ENCODE measurements at regions not wholly inside any gene's neighbourhood (a gene's known extent, or its start where the extent isn't known, plus 50 kb on each side); places are given as distances from the start of the nearest gene placed in this dataset.

DNA sequence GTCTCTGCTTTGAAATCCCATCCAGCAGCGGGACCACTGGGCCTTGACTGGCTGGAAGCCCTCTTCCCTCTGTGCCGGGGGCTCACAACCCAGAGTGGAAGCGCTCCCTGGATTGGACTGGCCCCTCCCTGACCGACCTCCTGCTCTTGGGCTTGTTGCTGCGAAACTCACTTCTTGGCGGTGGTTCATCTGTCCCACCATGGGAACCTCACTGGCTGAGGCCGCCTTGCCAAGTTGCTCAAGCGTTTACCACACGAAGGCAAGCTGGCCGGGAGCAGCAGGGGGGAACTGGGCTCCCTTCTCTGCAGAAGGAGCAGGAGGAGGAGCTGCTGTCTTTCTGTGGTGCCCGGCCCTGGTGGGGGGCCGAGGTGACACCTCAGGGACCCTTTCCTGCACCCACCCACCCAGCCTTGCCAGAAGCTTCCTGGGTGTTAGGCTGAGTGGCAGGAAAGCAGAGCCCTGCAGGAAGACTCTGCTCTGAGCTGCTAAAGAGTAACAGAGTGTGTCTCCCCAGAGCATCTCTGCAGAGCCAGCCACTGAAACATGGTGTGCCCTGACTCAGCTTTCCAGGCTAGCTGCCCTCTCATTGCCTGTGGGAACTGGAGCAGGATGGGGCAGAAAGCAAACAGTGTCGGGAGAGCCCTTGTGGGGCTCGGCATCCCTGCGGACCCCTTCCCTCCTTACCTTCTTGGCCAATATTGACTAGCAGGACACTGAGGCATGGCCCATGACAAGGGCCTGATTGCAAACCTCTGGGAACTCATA is 88.5 kb upstream of the ALX4 start:
- TF ChIP-seq, protein P1, sequence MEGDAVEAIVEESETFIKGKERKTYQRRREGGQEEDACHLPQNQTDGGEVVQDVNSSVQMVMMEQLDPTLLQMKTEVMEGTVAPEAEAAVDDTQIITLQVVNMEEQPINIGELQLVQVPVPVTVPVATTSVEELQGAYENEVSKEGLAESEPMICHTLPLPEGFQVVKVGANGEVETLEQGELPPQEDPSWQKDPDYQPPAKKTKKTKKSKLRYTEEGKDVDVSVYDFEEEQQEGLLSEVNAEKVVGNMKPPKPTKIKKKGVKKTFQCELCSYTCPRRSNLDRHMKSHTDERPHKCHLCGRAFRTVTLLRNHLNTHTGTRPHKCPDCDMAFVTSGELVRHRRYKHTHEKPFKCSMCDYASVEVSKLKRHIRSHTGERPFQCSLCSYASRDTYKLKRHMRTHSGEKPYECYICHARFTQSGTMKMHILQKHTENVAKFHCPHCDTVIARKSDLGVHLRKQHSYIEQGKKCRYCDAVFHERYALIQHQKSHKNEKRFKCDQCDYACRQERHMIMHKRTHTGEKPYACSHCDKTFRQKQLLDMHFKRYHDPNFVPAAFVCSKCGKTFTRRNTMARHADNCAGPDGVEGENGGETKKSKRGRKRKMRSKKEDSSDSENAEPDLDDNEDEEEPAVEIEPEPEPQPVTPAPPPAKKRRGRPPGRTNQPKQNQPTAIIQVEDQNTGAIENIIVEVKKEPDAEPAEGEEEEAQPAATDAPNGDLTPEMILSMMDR (IDR thresholded peaks at IDR 0.05), result no peak
- TF ChIP-seq POLR2AphosphoS5 (IDR thresholded peaks at IDR 0.05), result no peak
- no peak for TF ChIP-seq POLR2A (IDR thresholded peaks at IDR 0.05)
- no peak for TF ChIP-seq EP300 (IDR thresholded peaks at IDR 0.05)

Measured in suprapubic skin (tissue), 4 donors.